H9 (cell line): ENCODE measurements at regions not wholly inside any gene's neighbourhood (a gene's known extent, or its start where the extent isn't known, plus 50 kb on each side); places are given as distances from the start of the nearest gene placed in this dataset.

Source experiments
- DNase-seq: peaks from one replicate; pipeline ENCODE4 v3.0.0-alpha.2; 2017
- H2AFZ ChIP-seq: one replicate; pipeline ENCODE4 v1.6.1; 2013; ENCODE audit warnings: mild to moderate bottlenecking, low read length, control low read depth, moderate library complexity
- H2AK5ac ChIP-seq: 2 replicates; pipeline ENCODE4 v1.6.1; 2013; ENCODE audit warnings: low read length, control low read depth, mixed read lengths; ENCODE audit not compliant: insufficient read length
- H2BK120ac ChIP-seq: one replicate; pipeline ENCODE4 v1.6.1; 2013; ENCODE audit warnings: low read depth, mild to moderate bottlenecking, low read length, control low read depth, inconsistent platforms; ENCODE audit not compliant: poor library complexity, severe bottlenecking
- H2BK12ac ChIP-seq: 2 replicates; pipeline ENCODE4 v1.6.1; 2013; ENCODE audit warnings: low read length, control low read depth, mixed read lengths, low read depth; ENCODE audit not compliant: insufficient read length
- H2BK15ac ChIP-seq: 2 replicates; pipeline ENCODE4 v1.6.1; 2013; ENCODE audit warnings: low read depth, low read length, control low read depth
- H2BK20ac ChIP-seq: one replicate; pipeline ENCODE4 v1.6.1; 2013; ENCODE audit warnings: low read depth, mild to moderate bottlenecking, low read length, control low read depth, inconsistent platforms; ENCODE audit not compliant: poor library complexity, severe bottlenecking
- H2BK5ac ChIP-seq: 2 replicates; pipeline ENCODE4 v1.6.1; 2013; ENCODE audit warnings: low read length, control low read depth, mixed read lengths; ENCODE audit not compliant: insufficient read length
- H3K14ac ChIP-seq: 2 replicates; pipeline ENCODE4 v1.6.1; 2013; ENCODE audit warnings: low read length, control low read depth; ENCODE audit not compliant: insufficient read depth
- H3K18ac ChIP-seq: 2 replicates; pipeline ENCODE4 v1.6.1; 2013; ENCODE audit warnings: low read depth, mild to moderate bottlenecking, mixed read lengths, low read length, control low read depth; ENCODE audit not compliant: insufficient read length
- H3K23ac ChIP-seq: 2 replicates; pipeline ENCODE4 v1.6.1; 2013; ENCODE audit warnings: low read length, control low read depth, mixed read lengths, low read depth; ENCODE audit not compliant: insufficient read length
- H3K23me2 ChIP-seq: 2 replicates; pipeline ENCODE4 v1.6.1; 2013; ENCODE audit warnings: low read depth, mild to moderate bottlenecking, mixed read lengths, low read length, control low read depth; ENCODE audit not compliant: insufficient read length, poor library complexity, severe bottlenecking
- H3K27ac ChIP-seq: 2 replicates; pipeline ENCODE4 v1.5.1; 2013; ENCODE audit warnings: low read length, control low read depth, mixed read lengths, low read depth; ENCODE audit not compliant: insufficient read length
- H3K27me3 ChIP-seq: 2 replicates; pipeline ENCODE4 v1.6.1; 2013; ENCODE audit warnings: low read length, control low read depth, inconsistent platforms; ENCODE audit not compliant: insufficient read depth
- H3K4ac ChIP-seq: 2 replicates; pipeline ENCODE4 v1.6.1; 2013; ENCODE audit warnings: low read depth, mild to moderate bottlenecking, control low read depth, inconsistent platforms, low read length, moderate library complexity
- H3K4me1 ChIP-seq: 2 replicates; pipeline ENCODE4 v1.6.1; 2013; ENCODE audit warnings: low read length, control low read depth, inconsistent platforms; ENCODE audit not compliant: insufficient read depth
- H3K4me2 ChIP-seq: 2 replicates; pipeline ENCODE4 v1.6.1; 2013; ENCODE audit warnings: low read length, control low read depth, mixed read lengths; ENCODE audit not compliant: insufficient read length, insufficient read depth
- H3K56ac ChIP-seq: 2 replicates; pipeline ENCODE4 v1.6.1; 2013; ENCODE audit warnings: low read depth, mild to moderate bottlenecking, mixed read lengths, low read length, control low read depth; ENCODE audit not compliant: insufficient read length
- H3K79me1 ChIP-seq: 2 replicates; pipeline ENCODE4 v1.6.1; 2013; ENCODE audit warnings: low read depth, mild to moderate bottlenecking, moderate library complexity, low read length, control low read depth, inconsistent platforms; ENCODE audit not compliant: insufficient read depth, poor library complexity, severe bottlenecking
- H3K79me2 ChIP-seq: 2 replicates; pipeline ENCODE4 v1.6.1; 2013; ENCODE audit warnings: low read length, control low read depth, inconsistent platforms; ENCODE audit not compliant: insufficient read depth
- H3K9ac ChIP-seq: 2 replicates; pipeline ENCODE4 v1.6.1; 2013; ENCODE audit warnings: low read length, control low read depth, mixed read lengths; ENCODE audit not compliant: insufficient read length; ENCODE audit errors: extremely low read depth
- H3K9me3 ChIP-seq: one replicate; pipeline ENCODE4 v1.6.1; 2013; ENCODE audit warnings: low read depth, low read length, inconsistent platforms; ENCODE audit not compliant: control insufficient read depth
- H3T11ph ChIP-seq: one replicate; pipeline ENCODE4 v1.6.1; 2013; ENCODE audit warnings: mild to moderate bottlenecking, low read length, control low read depth, inconsistent platforms
- H4K20me1 ChIP-seq: one replicate; pipeline ENCODE4 v1.6.1; 2013; ENCODE audit not compliant: control insufficient read depth, insufficient read length, insufficient read depth
- H4K5ac ChIP-seq: 2 replicates; pipeline ENCODE4 v1.6.1; 2013; ENCODE audit warnings: low read depth, mild to moderate bottlenecking, mixed read lengths, low read length, control low read depth; ENCODE audit not compliant: insufficient read length
- H4K8ac ChIP-seq: replicated peaks from 2 replicates; pipeline ENCODE4 v1.6.1; 2013; ENCODE audit warnings: low read length, control low read depth, mixed read lengths, low read depth; ENCODE audit not compliant: insufficient read length
- H4K91ac ChIP-seq: 2 replicates; pipeline ENCODE4 v1.6.1; 2013; ENCODE audit warnings: low read depth, mild to moderate bottlenecking, moderate library complexity, mixed read lengths, low read length, control low read depth; ENCODE audit not compliant: insufficient read length
- H3K27ac Mint-ChIP-seq, 3 experiments: 2 replicates in 2 of 3; 3 replicates in 1 of 3; pipeline ENCODE4 v1.8.0; 2020 to 2021; ENCODE audit warnings: mixed read lengths in 3 of 3, mild to moderate bottlenecking in 1 of 3, moderate library complexity in 1 of 3
- H3K27me3 Mint-ChIP-seq: 2 replicates; pipeline ENCODE4 v1.8.0; 2021; ENCODE audit warnings: low read depth, mild to moderate bottlenecking, moderate library complexity, mixed read lengths
- H3K36me3 Mint-ChIP-seq, 3 experiments: 2 replicates in 2 of 3; 3 replicates in 1 of 3; pipeline ENCODE4 v1.8.0; 2020 to 2021; ENCODE audit warnings: low read depth in 3 of 3, mixed read lengths in 3 of 3; ENCODE audit not compliant: insufficient read depth in 1 of 3
- H3K4me1 Mint-ChIP-seq, 2 experiments: 2 replicates each; pipeline ENCODE4 v1.8.0; 2020; ENCODE audit warnings: mixed read lengths in 2 of 2
- H3K4me3 Mint-ChIP-seq, 2 experiments: 2 replicates in 1 of 2; 3 replicates in 1 of 2; pipeline ENCODE4 v1.8.0; 2020 to 2021; ENCODE audit warnings: mild to moderate bottlenecking in 2 of 2, mixed read lengths in 2 of 2, moderate library complexity in 1 of 2
- H3K9me3 Mint-ChIP-seq, 2 experiments: 2 replicates in 1 of 2; 3 replicates in 1 of 2; pipeline ENCODE4 v1.8.0; 2020; ENCODE audit warnings: mild to moderate bottlenecking in 2 of 2, mixed read lengths in 2 of 2, moderate library complexity in 1 of 2
- WGBS: extraction: QIAGEN DNeasy Blood & Tissue Kit; methylation state at CpG from one replicate; pipeline ENCODE4 v1.1.7; 2013; ENCODE audit warnings: missing lambda C conversion rate, low lambda C conversion rate, mixed read lengths; ENCODE audit not compliant: insufficient read length; ENCODE audit errors: extremely low coverage; 5-methylcytosine and 5-hydroxymethylcytosine counted together
- TF ChIP-seq, protein P1 (sequence below): fragments of 200-600 bp; sonication (generic); conservative IDR thresholded peaks from 3 replicates; pipeline ENCODE4 v1.8.0; 2021; ENCODE audit warnings: antibody characterized with exemption, mild to moderate bottlenecking

DNA sequence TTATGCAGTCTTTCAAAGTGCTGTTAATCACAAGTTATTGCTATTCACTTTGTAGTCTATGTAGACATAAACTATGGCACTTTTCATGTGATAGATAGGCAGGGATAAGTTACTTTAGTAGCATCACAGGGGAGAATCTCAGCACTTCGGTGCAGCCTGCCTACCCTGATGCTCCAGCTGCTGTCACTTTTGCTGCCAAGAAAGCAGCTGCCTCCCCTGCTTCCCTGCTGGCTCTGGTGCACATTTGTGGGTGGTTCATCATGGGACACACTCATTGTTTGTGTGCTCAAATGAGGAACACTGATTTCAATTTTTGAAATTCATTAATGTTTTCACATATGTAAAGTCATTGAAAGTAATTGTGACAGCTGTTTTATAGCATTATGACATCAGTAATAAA, 272.6 kb downstream of the S1PR1 start:
- no peak overlapping the region for H2BK20ac ChIP-seq
- no peak overlapping the region for H3K9ac ChIP-seq
- no peak overlapping the region for H2AFZ ChIP-seq
- no peak overlapping the region for H2BK12ac ChIP-seq
- H3K23me2 ChIP-seq, result no peaks in the 10 kb centered on the region
- no peak overlapping the region for H3K4me2 ChIP-seq
- H3K4me3 Mint-ChIP-seq, result no peak overlapping the region
- no peak for DNase-seq
- H3K27ac Mint-ChIP-seq, result no peak overlapping the region
- H3K79me1 ChIP-seq, result no peaks in the 10 kb centered on the region
- no peak overlapping the region for H3T11ph ChIP-seq
- no peak overlapping the region for H3K4ac ChIP-seq
- no peak overlapping the region for H3K23ac ChIP-seq
- no peak overlapping the region for H3K27ac ChIP-seq
- H4K5ac ChIP-seq, result no peak overlapping the region
- no peaks in the 10 kb centered on the region for H3K9me3 Mint-ChIP-seq
- H3K36me3 Mint-ChIP-seq, result no peaks in the 10 kb centered on the region
- no peaks in the 10 kb centered on the region for H3K79me2 ChIP-seq
- no peaks in the 10 kb centered on the region for H4K20me1 ChIP-seq
- no peak overlapping the region for H2AK5ac ChIP-seq
- TF ChIP-seq, protein P1, sequence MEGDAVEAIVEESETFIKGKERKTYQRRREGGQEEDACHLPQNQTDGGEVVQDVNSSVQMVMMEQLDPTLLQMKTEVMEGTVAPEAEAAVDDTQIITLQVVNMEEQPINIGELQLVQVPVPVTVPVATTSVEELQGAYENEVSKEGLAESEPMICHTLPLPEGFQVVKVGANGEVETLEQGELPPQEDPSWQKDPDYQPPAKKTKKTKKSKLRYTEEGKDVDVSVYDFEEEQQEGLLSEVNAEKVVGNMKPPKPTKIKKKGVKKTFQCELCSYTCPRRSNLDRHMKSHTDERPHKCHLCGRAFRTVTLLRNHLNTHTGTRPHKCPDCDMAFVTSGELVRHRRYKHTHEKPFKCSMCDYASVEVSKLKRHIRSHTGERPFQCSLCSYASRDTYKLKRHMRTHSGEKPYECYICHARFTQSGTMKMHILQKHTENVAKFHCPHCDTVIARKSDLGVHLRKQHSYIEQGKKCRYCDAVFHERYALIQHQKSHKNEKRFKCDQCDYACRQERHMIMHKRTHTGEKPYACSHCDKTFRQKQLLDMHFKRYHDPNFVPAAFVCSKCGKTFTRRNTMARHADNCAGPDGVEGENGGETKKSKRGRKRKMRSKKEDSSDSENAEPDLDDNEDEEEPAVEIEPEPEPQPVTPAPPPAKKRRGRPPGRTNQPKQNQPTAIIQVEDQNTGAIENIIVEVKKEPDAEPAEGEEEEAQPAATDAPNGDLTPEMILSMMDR, result no peak
- H3K27me3 Mint-ChIP-seq, result no peaks in the 10 kb centered on the region
- no peak overlapping the region for H4K8ac ChIP-seq
- H3K4me1 ChIP-seq, result no peaks in the 10 kb centered on the region
- H2BK120ac ChIP-seq, result no peak overlapping the region
- no peaks in the 10 kb centered on the region for H3K4me1 Mint-ChIP-seq
- no peak overlapping the region for H2BK15ac ChIP-seq
- no peak overlapping the region for H4K91ac ChIP-seq
- no peak overlapping the region for H2BK5ac ChIP-seq
- H3K18ac ChIP-seq, result no peak overlapping the region
- no peak overlapping the region for H3K14ac ChIP-seq
- H3K9me3 ChIP-seq, result no peaks in the 10 kb centered on the region
- H3K56ac ChIP-seq, result no peak overlapping the region
- WGBS, result no CpG with 5 or more reads among the region's 1 CpG
- H3K27me3 ChIP-seq, result no peaks in the 10 kb centered on the region
